ENCODE measurements at regions not wholly inside any gene's neighbourhood (a gene's known extent, or its start where the extent isn't known, plus 50 kb on each side); places are given as distances from the start of the nearest gene placed in this dataset.
"Not testable (repeated sequence)": the region's sequence is repeated elsewhere in the genome, so short reads cannot be mapped to it uniquely, and the experiment has no call there.

DNA sequence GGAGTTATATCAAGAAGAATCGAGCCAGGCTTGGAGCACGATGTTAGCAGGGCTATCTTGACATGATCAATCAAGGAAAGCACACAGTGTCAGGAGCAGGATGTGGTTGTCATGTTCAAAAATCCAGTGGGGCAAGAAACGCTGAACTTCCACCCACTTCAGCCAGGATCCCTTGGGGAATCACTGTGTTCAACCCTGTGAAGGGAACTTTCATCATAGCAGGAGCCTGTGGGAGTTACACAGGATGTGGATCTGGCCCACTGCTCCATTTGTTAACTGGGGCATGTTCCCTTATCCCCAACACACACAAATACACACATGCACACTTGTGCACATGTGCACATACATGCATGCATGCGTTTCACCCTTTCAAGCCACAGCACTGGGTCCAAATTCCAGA is 619.3 kb downstream of the SPATA31A6 start:
- TF ChIP-seq CTCF (IDR thresholded peaks at IDR 0.05; ENCODE audit: insufficient read depth, low read length); GABPA (IDR thresholded peaks at IDR 0.05; ENCODE audit: low read depth); POLR2AphosphoS5 (IDR thresholded peaks at IDR 0.05; ENCODE audit: low read depth); REST (IDR thresholded peaks at IDR 0.05; ENCODE audit: insufficient replicate concordance, low read depth); SPI1 (IDR thresholded peaks at IDR 0.05; ENCODE audit: borderline replicate concordance, low read depth): not testable (repeated sequence)
